GM13976 (cell line): ENCODE measurements at regions not wholly inside any gene's neighbourhood (a gene's known extent, or its start where the extent isn't known, plus 50 kb on each side); places are given as distances from the start of the nearest gene placed in this dataset.

Experiments used
- DNase-seq: peaks from one replicate; pipeline ENCODE4 v3.0.0; 2012; ENCODE audit warnings: low spot score
- CTCF ChIP-seq: IDR thresholded peaks from 2 replicates; pipeline ENCODE4 v1.5.1; 2012; ENCODE audit warnings: borderline replicate concordance, mild to moderate bottlenecking; ENCODE audit not compliant: insufficient read depth; ENCODE audit errors: extremely low read depth, missing control alignments, control extremely low read depth
- in situ Hi-C: fragments of 300-500 bp; cut with MboI; formaldehyde crosslinking; loops from one replicate; pipeline ENCODE4 v1.12.0; 2022; ENCODE audit warnings: low sequenced_read_pairs, mixed read lengths, inconsistent platforms; ENCODE audit not compliant: unreplicated experiment

GRCh38 chr4:125042041-125042440, 272.7 kb upstream of the FAT4 start:
- DNase-seq, result no peak
- no peak for TF ChIP-seq CTCF
- in situ Hi-C loops, result no loop called here

- no peak for TF ChIP-seq CTCF
- DNase-seq, result no peak
- in situ Hi-C loops, result no loop called here
Observed at GRCh38 chr4:125041372-125041930, 273.3 kb upstream of the FAT4 start.

- in situ Hi-C loops, result no loop called here
- no peak for DNase-seq
- TF ChIP-seq CTCF, result no peak
Observed at GRCh38 chr4:125039550-125039949, 275.2 kb upstream of the FAT4 start.

- TF ChIP-seq CTCF, result no peak
- no peak for DNase-seq
- in situ Hi-C loops, result no loop called here
Observed at GRCh38 chr4:125022855-125023501, 291.8 kb upstream of the FAT4 start.

- TF ChIP-seq CTCF, result no peak
- in situ Hi-C loops, result no loop called here
- no peak for DNase-seq
Observed at GRCh38 chr4:125021189-125021588, 293.6 kb upstream of the FAT4 start.

GRCh38 chr4:125020089-125021034, 294.4 kb upstream of the FAT4 start:
- in situ Hi-C loops, result no loop called here
- no peak for TF ChIP-seq CTCF
- no peak for DNase-seq
